HEK293 (cell line): ENCODE measurements at regions not wholly inside any gene's neighbourhood (a gene's known extent, or its start where the extent isn't known, plus 50 kb on each side); places are given as distances from the start of the nearest gene placed in this dataset.

Experiments used
- CTCF ChIA-PET: fragments of 350-600 bp; formaldehyde crosslinking; extraction: SDS; loops from one replicate; lab custom pipeline; 2021; ENCODE audit warnings: antibody characterized with exemption; lab: Yijun Ruan, JAX
- POLR2A ChIA-PET: fragments of 300-600 bp; formaldehyde crosslinking; extraction: SDS; loops from one replicate; lab custom pipeline; 2020; ENCODE audit warnings: antibody characterized with exemption, inconsistent platforms; lab: Yijun Ruan, JAX
- H3K27ac ChIP-seq: fragments of 200-500 bp; sonication (Bioruptor generic); 2 replicates; pipeline ENCODE4 v1.5.1; 2014; ENCODE audit warnings: low read depth, low read length, control low read depth, inconsistent platforms; ENCODE audit errors: extremely low read depth
- H3K36me3 ChIP-seq, 2 experiments: fragments of 200-500 bp in 1 of 2; sonication (Bioruptor generic) in 1 of 2; 1 replicate in 1 of 2; 2 replicates in 1 of 2; pipeline ENCODE4 v1.5.1; 2014 to 2017; ENCODE audit warnings: inconsistent platforms in 2 of 2, low read length in 2 of 2; ENCODE audit not compliant: control insufficient read depth in 2 of 2, insufficient read depth in 1 of 2
- H3K4me1 ChIP-seq: fragments of 200-500 bp; sonication (Bioruptor generic); 2 replicates; pipeline ENCODE4 v1.5.1; 2014; ENCODE audit warnings: mild to moderate bottlenecking, low read length, inconsistent platforms; ENCODE audit not compliant: control insufficient read depth, insufficient read depth
- H3K4me3 ChIP-seq: 2 replicates; pipeline ENCODE4 v1.5.1; 2011; ENCODE audit warnings: low read depth, mild to moderate bottlenecking, control low read depth, low read length, moderate library complexity
- H3K9me3 ChIP-seq: fragments of 200-500 bp; sonication (Bioruptor generic); 2 replicates; pipeline ENCODE4 v1.5.1; 2014; ENCODE audit warnings: low read depth, low read length, inconsistent platforms; ENCODE audit not compliant: control insufficient read depth, insufficient read depth
- HOXA7 ChIP-seq: sonication (generic); formaldehyde crosslinking; IDR thresholded peaks from 2 replicates; pipeline ENCODE4 v1.8.1; 2022; ENCODE audit warnings: missing genetic modification reagents, borderline replicate concordance
- IKZF3 ChIP-seq: fragments of 450-650 bp; IDR thresholded peaks from 2 replicates; pipeline ENCODE4 v1.5.0; 2018; ENCODE audit warnings: missing biosample characterization, mild to moderate bottlenecking, missing genetic modification characterization, moderate library complexity
- KLF10 ChIP-seq: fragments of 450-650 bp; IDR thresholded peaks from 2 replicates; pipeline ENCODE4 v1.5.1; 2018; ENCODE audit warnings: missing biosample characterization, mild to moderate bottlenecking, missing genetic modification characterization
- OVOL3 ChIP-seq: fragments of 450-650 bp; formaldehyde crosslinking; IDR thresholded peaks from 2 replicates; pipeline ENCODE4 v1.5.1; 2016; ENCODE audit warnings: missing biosample characterization, missing genetic modification characterization
- YY1 ChIP-seq: fragments of 450-650 bp; formaldehyde crosslinking; IDR thresholded peaks from 2 replicates; pipeline ENCODE4 v1.5.1; 2018; ENCODE audit warnings: missing biosample characterization, missing genetic modification characterization
- ZFP37 ChIP-seq: fragments of 450-650 bp; formaldehyde crosslinking; IDR thresholded peaks from 2 replicates; pipeline ENCODE4 v1.5.1; 2016; ENCODE audit warnings: missing biosample characterization, missing genetic modification characterization
- ZNF16 ChIP-seq: fragments of 450-650 bp; formaldehyde crosslinking; IDR thresholded peaks from 2 replicates; pipeline ENCODE4 v1.5.1; 2016; ENCODE audit warnings: low read depth, missing biosample characterization, missing genetic modification characterization
- ZNF24 ChIP-seq: fragments of 450-650 bp; formaldehyde crosslinking; IDR thresholded peaks from 2 replicates; pipeline ENCODE4 v1.5.1; 2016; ENCODE audit warnings: missing biosample characterization, missing genetic modification characterization
- ZNF394 ChIP-seq: fragments of 450-650 bp; formaldehyde crosslinking; IDR thresholded peaks from 2 replicates; pipeline ENCODE4 v1.5.1; 2016; ENCODE audit warnings: missing biosample characterization, missing genetic modification characterization, mild to moderate bottlenecking, moderate library complexity, borderline replicate concordance
- ZNF404 ChIP-seq: fragments of 450-650 bp; formaldehyde crosslinking; IDR thresholded peaks from 2 replicates; pipeline ENCODE4 v1.5.1; 2017; ENCODE audit warnings: missing biosample characterization, missing genetic modification characterization
- ZNF473 ChIP-seq: fragments of 450-650 bp; formaldehyde crosslinking; IDR thresholded peaks from 2 replicates; pipeline ENCODE4 v1.5.1; 2017; ENCODE audit warnings: missing biosample characterization, missing genetic modification characterization
- ZNF488 ChIP-seq: fragments of 450-650 bp; formaldehyde crosslinking; IDR thresholded peaks from 2 replicates; pipeline ENCODE4 v1.5.1; 2016; ENCODE audit warnings: missing biosample characterization, missing genetic modification characterization
- ZNF549 ChIP-seq: fragments of 450-650 bp; IDR thresholded peaks from 2 replicates; pipeline ENCODE4 v1.5.1; 2018; ENCODE audit warnings: missing biosample characterization, missing genetic modification characterization, mild to moderate bottlenecking, inconsistent platforms, moderate library complexity
- ZNF555 ChIP-seq: fragments of 450-650 bp; formaldehyde crosslinking; conservative IDR thresholded peaks from 2 replicates; pipeline ENCODE4 v1.5.1; 2017; ENCODE audit warnings: missing biosample characterization, mild to moderate bottlenecking, missing genetic modification characterization, inconsistent platforms
- ZNF580 ChIP-seq: fragments of 450-650 bp; formaldehyde crosslinking; IDR thresholded peaks from 2 replicates; pipeline ENCODE4 v1.5.1; 2016; ENCODE audit warnings: missing biosample characterization, missing genetic modification characterization
- ZNF610 ChIP-seq: fragments of 450-650 bp; formaldehyde crosslinking; IDR thresholded peaks from 2 replicates; pipeline ENCODE4 v1.5.1; 2016; ENCODE audit warnings: missing biosample characterization, missing genetic modification characterization, borderline replicate concordance
- ZNF658 ChIP-seq: fragments of 450-650 bp; formaldehyde crosslinking; IDR thresholded peaks from 2 replicates; pipeline ENCODE4; 2016; ENCODE audit warnings: missing biosample characterization, missing genetic modification characterization
- ZNF670 ChIP-seq: fragments of 450-650 bp; formaldehyde crosslinking; IDR thresholded peaks from 2 replicates; pipeline ENCODE4 v1.5.1; 2016; ENCODE audit warnings: missing biosample characterization, missing genetic modification characterization, low read depth
- ZNF76 ChIP-seq: fragments of 450-650 bp; formaldehyde crosslinking; IDR thresholded peaks from 2 replicates; pipeline ENCODE4; 2016; ENCODE audit warnings: low read depth, missing biosample characterization, missing genetic modification characterization, borderline replicate concordance
- ZNF768 ChIP-seq: fragments of 450-650 bp; formaldehyde crosslinking; IDR thresholded peaks from 2 replicates; pipeline ENCODE4 v1.5.1; 2018; ENCODE audit warnings: missing biosample characterization, mild to moderate bottlenecking, missing genetic modification characterization
- ZNF776 ChIP-seq: fragments of 450-650 bp; formaldehyde crosslinking; IDR thresholded peaks from 2 replicates; pipeline ENCODE4 v1.5.0; 2017; ENCODE audit warnings: missing biosample characterization, missing genetic modification characterization, borderline replicate concordance
- ZNF791 ChIP-seq: fragments of 450-650 bp; formaldehyde crosslinking; IDR thresholded peaks from 2 replicates; pipeline ENCODE4 v1.5.1; 2016; ENCODE audit warnings: missing biosample characterization, missing genetic modification characterization
- TF ChIP-seq, protein P1 (sequence below): fragments of 450-650 bp; formaldehyde crosslinking; IDR thresholded peaks from 2 replicates; pipeline ENCODE4 v1.5.1; 2016; ENCODE audit warnings: missing biosample characterization, missing genetic modification characterization, borderline replicate concordance
- TF ChIP-seq, protein P2 (sequence below): fragments of 450-650 bp; formaldehyde crosslinking; IDR thresholded peaks from 2 replicates; pipeline ENCODE4 v1.5.1; 2016; ENCODE audit warnings: missing biosample characterization, missing genetic modification characterization

DNA sequence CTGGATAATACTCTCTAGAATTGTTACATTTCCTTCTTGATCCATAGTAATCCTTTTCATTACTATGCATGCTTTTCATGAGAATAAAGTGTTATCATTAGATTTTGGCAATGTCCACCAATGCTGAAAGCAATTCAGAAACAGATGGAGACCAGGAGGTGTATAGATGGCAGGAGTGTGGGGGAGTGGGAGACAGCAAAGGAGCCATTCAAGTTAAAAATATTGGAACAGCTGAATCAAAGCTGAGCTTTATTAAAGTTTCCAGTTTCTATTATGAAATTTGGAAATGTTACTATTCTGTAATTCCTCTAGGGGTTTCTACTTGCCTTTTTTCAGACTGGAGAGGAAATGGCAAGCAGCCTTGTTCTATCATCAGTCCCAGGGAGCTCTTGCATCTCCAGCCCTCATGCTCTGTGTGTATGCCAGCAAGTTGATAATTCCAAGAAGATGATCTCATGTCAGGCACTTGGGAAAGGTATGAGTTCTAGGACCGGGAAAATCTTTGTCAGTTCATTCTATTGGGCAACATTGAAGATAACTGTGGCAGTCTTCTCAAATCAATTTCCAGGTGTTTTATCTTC is 228.0 kb downstream of the CD109 start (continued):
- TF ChIP-seq, protein P1, sequence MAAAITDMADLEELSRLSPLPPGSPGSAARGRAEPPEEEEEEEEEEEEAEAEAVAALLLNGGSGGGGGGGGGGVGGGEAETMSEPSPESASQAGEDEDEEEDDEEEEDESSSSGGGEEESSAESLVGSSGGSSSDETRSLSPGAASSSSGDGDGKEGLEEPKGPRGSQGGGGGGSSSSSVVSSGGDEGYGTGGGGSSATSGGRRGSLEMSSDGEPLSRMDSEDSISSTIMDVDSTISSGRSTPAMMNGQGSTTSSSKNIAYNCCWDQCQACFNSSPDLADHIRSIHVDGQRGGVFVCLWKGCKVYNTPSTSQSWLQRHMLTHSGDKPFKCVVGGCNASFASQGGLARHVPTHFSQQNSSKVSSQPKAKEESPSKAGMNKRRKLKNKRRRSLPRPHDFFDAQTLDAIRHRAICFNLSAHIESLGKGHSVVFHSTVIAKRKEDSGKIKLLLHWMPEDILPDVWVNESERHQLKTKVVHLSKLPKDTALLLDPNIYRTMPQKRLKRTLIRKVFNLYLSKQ (tag by site-specific recombination) = no peak
- no peak for TF ChIP-seq KLF10

GRCh38 chr6:73903155-73903554 is 207.2 kb downstream of the CD109 start:
- ChIA-PET POLR2A (no interaction called here), CTCF (interaction anchor here (0.6 to 1.0 kb wide), 2 partner anchors 170 to 188 kb away, joined by 3 to 4 read pairs; no protein-coding TSS in a partner anchor)
- no peak overlapping the region for H3K27ac ChIP-seq
- TF ChIP-seq YY1 (tag by site-specific recombination) (no peak), ZNF555 (no peak), ZNF24 (no peak), ZNF580 (tag by site-specific recombination) (no peak), ZNF394 (tag by site-specific recombination) (no peak), OVOL3 (no peak)
- TF ChIP-seq, protein P2, sequence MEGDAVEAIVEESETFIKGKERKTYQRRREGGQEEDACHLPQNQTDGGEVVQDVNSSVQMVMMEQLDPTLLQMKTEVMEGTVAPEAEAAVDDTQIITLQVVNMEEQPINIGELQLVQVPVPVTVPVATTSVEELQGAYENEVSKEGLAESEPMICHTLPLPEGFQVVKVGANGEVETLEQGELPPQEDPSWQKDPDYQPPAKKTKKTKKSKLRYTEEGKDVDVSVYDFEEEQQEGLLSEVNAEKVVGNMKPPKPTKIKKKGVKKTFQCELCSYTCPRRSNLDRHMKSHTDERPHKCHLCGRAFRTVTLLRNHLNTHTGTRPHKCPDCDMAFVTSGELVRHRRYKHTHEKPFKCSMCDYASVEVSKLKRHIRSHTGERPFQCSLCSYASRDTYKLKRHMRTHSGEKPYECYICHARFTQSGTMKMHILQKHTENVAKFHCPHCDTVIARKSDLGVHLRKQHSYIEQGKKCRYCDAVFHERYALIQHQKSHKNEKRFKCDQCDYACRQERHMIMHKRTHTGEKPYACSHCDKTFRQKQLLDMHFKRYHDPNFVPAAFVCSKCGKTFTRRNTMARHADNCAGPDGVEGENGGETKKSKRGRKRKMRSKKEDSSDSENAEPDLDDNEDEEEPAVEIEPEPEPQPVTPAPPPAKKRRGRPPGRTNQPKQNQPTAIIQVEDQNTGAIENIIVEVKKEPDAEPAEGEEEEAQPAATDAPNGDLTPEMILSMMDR (tag by site-specific recombination) = no peak
- H3K4me3 ChIP-seq = no peak overlapping the region
- no peaks in the 10 kb centered on the region for H3K4me1 ChIP-seq
- H3K36me3 ChIP-seq = no peaks in the 10 kb centered on the region
- no peaks in the 10 kb centered on the region for H3K9me3 ChIP-seq

- TF ChIP-seq ZNF610 (tag by site-specific recombination) (no peak), ZFP37 (no peak), ZNF473 (no peak), ZNF76 (tag by site-specific recombination) (no peak), ZNF24 (no peak), ZNF768 (no peak), HOXA7 (CRISPR knock-in tag) (no peak), ZNF670 (tag by site-specific recombination) (no peak), ZNF404 (tag by site-specific recombination) (no peak), ZNF16 (no peak), ZNF549 (tag by site-specific recombination) (no peak), ZNF791 (no peak), IKZF3 (no peak), ZNF776 (tag by site-specific recombination) (no peak), ZNF488 (no peak), ZNF658 (tag by site-specific recombination) (no peak)
- H3K27ac ChIP-seq = no peak overlapping the region
- CTCF ChIA-PET = interaction anchor here (0.5 to 0.7 kb wide), 3 partner anchors 14 to 85 kb away, joined by 3 to 6 read pairs (median 3); no protein-coding TSS in a partner anchor
- H3K9me3 ChIP-seq = no peaks in the 10 kb centered on the region
- H3K4me1 ChIP-seq = no peaks in the 10 kb centered on the region
- POLR2A ChIA-PET = no interaction called here
- no peak overlapping the region for H3K4me3 ChIP-seq
- H3K36me3 ChIP-seq = no peaks in the 10 kb centered on the region
Measured at GRCh38 chr6:73901986-73902385, 206.0 kb downstream of the CD109 start.
